Muscle of leg (tissue), 3 donors: ENCODE measurements at regions not wholly inside any gene's neighbourhood (a gene's known extent, or its start where the extent isn't known, plus 50 kb on each side); places are given as distances from the start of the nearest gene placed in this dataset.
"Not testable (repeated sequence)": the region's sequence is repeated elsewhere in the genome, so short reads cannot be mapped to it uniquely, and the experiment has no call there.

Experiments
- DNase-seq: peaks from one replicate; pipeline ENCODE4 v3.0.0; 2013
- H3K27ac ChIP-seq: one replicate; pipeline ENCODE4 v1.5.1; 2013; ENCODE audit warnings: mild to moderate bottlenecking, low read length, control low read depth
- H3K27me3 ChIP-seq: one replicate; pipeline ENCODE4 v1.6.1; 2013; ENCODE audit warnings: low read length; ENCODE audit not compliant: control insufficient read depth, insufficient read depth
- H3K36me3 ChIP-seq: one replicate; pipeline ENCODE4 v1.6.1; 2013; ENCODE audit warnings: low read length; ENCODE audit not compliant: control insufficient read depth, insufficient read depth
- H3K4me1 ChIP-seq: one replicate; pipeline ENCODE4 v1.6.1; 2013; ENCODE audit warnings: low read length; ENCODE audit not compliant: control insufficient read depth, insufficient read depth
- H3K4me3 ChIP-seq: one replicate; pipeline ENCODE4 v1.5.1; 2013; ENCODE audit warnings: low read length, control low read depth
- H3K9me3 ChIP-seq: replicated peaks from 2 replicates; pipeline ENCODE4 v1.6.1; 2013; ENCODE audit warnings: low read depth, low read length; ENCODE audit not compliant: control insufficient read depth
- WGBS: methylation state at CpG from one replicate; pipeline ENCODE4 v1.1.5; 2013; ENCODE audit warnings: missing lambda C conversion rate; ENCODE audit not compliant: insufficient coverage; 5-methylcytosine and 5-hydroxymethylcytosine counted together

GRCh38 chr21:9070703-9071102 is 1450.7 kb upstream of the TPTE start:
- H3K4me1 ChIP-seq, H3K36me3 ChIP-seq, DNase-seq, H3K27ac ChIP-seq, H3K27me3 ChIP-seq, H3K9me3 ChIP-seq, H3K4me3 ChIP-seq: not testable (repeated sequence)
- no CpG with 5 or more reads among the region's 23 CpGs for WGBS

GRCh38 chr21:9073010-9073409 is 1448.4 kb upstream of the TPTE start:
- not testable (repeated sequence) for H3K36me3 ChIP-seq, H3K27me3 ChIP-seq, H3K4me1 ChIP-seq, H3K9me3 ChIP-seq, H3K27ac ChIP-seq, H3K4me3 ChIP-seq, DNase-seq
- WGBS, result 74% methylated on average over 4 of the region's 22 CpGs

- H3K9me3 ChIP-seq, H3K4me1 ChIP-seq, H3K27me3 ChIP-seq, DNase-seq, H3K4me3 ChIP-seq, H3K36me3 ChIP-seq, H3K27ac ChIP-seq: not testable (repeated sequence)
- WGBS, result no CpG with 5 or more reads among the region's 13 CpGs
Observed at GRCh38 chr21:9074772-9075171, 1446.6 kb upstream of the TPTE start.

- H3K9me3 ChIP-seq, H3K4me1 ChIP-seq, H3K27me3 ChIP-seq, H3K36me3 ChIP-seq, DNase-seq, H3K27ac ChIP-seq, H3K4me3 ChIP-seq: not testable (repeated sequence)
- WGBS, result no CpG with 5 or more reads among the region's 37 CpGs
Observed at GRCh38 chr21:9083091-9083826, 1438.1 kb upstream of the TPTE start.

- no CpG with 5 or more reads among the region's 13 CpGs for WGBS
- H3K4me3 ChIP-seq, H3K36me3 ChIP-seq, H3K4me1 ChIP-seq, DNase-seq, H3K27me3 ChIP-seq, H3K9me3 ChIP-seq, H3K27ac ChIP-seq: not testable (repeated sequence)
Observed at GRCh38 chr21:9086299-9086698, 1435.1 kb upstream of the TPTE start.

GRCh38 chr21:9087816-9088215 is 1433.6 kb upstream of the TPTE start:
- DNase-seq, H3K9me3 ChIP-seq, H3K36me3 ChIP-seq, H3K4me1 ChIP-seq, H3K4me3 ChIP-seq, H3K27me3 ChIP-seq, H3K27ac ChIP-seq: not testable (repeated sequence)
- WGBS, result 45% methylated on average over 6 of the region's 30 CpGs

GRCh38 chr21:9129741-9130140 is 1391.6 kb upstream of the TPTE start:
- H3K27ac ChIP-seq, H3K9me3 ChIP-seq, DNase-seq, H3K36me3 ChIP-seq, H3K4me3 ChIP-seq, H3K27me3 ChIP-seq, H3K4me1 ChIP-seq: not testable (repeated sequence)
- WGBS, result no CpG with 5 or more reads among the region's 17 CpGs

GRCh38 chr21:9130817-9131216 is 1390.6 kb upstream of the TPTE start:
- not testable (repeated sequence) for H3K9me3 ChIP-seq, H3K27ac ChIP-seq, H3K36me3 ChIP-seq, H3K27me3 ChIP-seq, H3K4me1 ChIP-seq, H3K4me3 ChIP-seq, DNase-seq
- no CpG with 5 or more reads among the region's 6 CpGs for WGBS
